Osteoblast (primary cell): ENCODE measurements at regions not wholly inside any gene's neighbourhood (a gene's known extent, or its start where the extent isn't known, plus 50 kb on each side); places are given as distances from the start of the nearest gene placed in this dataset.

Source experiments
- DNase-seq: peaks from one replicate; pipeline ENCODE4 v3.0.0; 2011; ENCODE audit warnings: low spot score, mixed read lengths; ENCODE audit not compliant: insufficient read length; ENCODE audit errors: missing footprints
- H2AFZ ChIP-seq: 2 replicates; pipeline ENCODE4 v1.6.0; 2011; ENCODE audit warnings: mild to moderate bottlenecking, low read length
- H3K27ac ChIP-seq: 2 replicates; pipeline ENCODE4 v1.5.1; 2011; ENCODE audit warnings: mild to moderate bottlenecking, low read depth, low read length, moderate library complexity
- H3K27me3 ChIP-seq: 2 replicates; pipeline ENCODE4 v1.6.0; 2012; ENCODE audit warnings: mild to moderate bottlenecking, control low read depth, inconsistent platforms, low read length, moderate library complexity; ENCODE audit not compliant: insufficient read depth
- H3K36me3 ChIP-seq: 2 replicates; pipeline ENCODE4 v1.5.1; 2011; ENCODE audit warnings: mild to moderate bottlenecking, low read length, control low read depth, moderate library complexity; ENCODE audit not compliant: insufficient read depth
- H3K4me1 ChIP-seq: 2 replicates; pipeline ENCODE4 v1.5.1; 2011; ENCODE audit warnings: mild to moderate bottlenecking, low read length, control low read depth, moderate library complexity; ENCODE audit not compliant: insufficient read depth
- H3K4me2 ChIP-seq: 2 replicates; pipeline ENCODE4 v1.6.0; 2011; ENCODE audit warnings: mild to moderate bottlenecking, low read length; ENCODE audit not compliant: insufficient read depth
- H3K4me3 ChIP-seq: fragments of 200-600 bp; sonication (generic); 3 replicates; pipeline ENCODE4 v1.5.1; 2012; ENCODE audit warnings: mild to moderate bottlenecking, low read length, inconsistent platforms; ENCODE audit not compliant: insufficient read depth
- H3K79me2 ChIP-seq: 2 replicates; pipeline ENCODE4 v1.6.0; 2012; ENCODE audit warnings: mild to moderate bottlenecking, low read length, control low read depth, inconsistent platforms; ENCODE audit not compliant: insufficient read depth
- H3K9me3 ChIP-seq: 2 replicates; pipeline ENCODE4 v1.5.1; 2011; ENCODE audit warnings: low read depth, low read length, control low read depth
- H4K20me1 ChIP-seq: 2 replicates; pipeline ENCODE4 v1.6.0; 2012; ENCODE audit warnings: mild to moderate bottlenecking, low read length, control low read depth; ENCODE audit not compliant: insufficient read depth
- TF ChIP-seq, protein P1 (sequence below): IDR thresholded peaks from 2 replicates; pipeline ENCODE4 v1.5.1; 2011; ENCODE audit warnings: mild to moderate bottlenecking, low read depth, low read length, moderate library complexity; ENCODE audit errors: extremely low read depth

DNA sequence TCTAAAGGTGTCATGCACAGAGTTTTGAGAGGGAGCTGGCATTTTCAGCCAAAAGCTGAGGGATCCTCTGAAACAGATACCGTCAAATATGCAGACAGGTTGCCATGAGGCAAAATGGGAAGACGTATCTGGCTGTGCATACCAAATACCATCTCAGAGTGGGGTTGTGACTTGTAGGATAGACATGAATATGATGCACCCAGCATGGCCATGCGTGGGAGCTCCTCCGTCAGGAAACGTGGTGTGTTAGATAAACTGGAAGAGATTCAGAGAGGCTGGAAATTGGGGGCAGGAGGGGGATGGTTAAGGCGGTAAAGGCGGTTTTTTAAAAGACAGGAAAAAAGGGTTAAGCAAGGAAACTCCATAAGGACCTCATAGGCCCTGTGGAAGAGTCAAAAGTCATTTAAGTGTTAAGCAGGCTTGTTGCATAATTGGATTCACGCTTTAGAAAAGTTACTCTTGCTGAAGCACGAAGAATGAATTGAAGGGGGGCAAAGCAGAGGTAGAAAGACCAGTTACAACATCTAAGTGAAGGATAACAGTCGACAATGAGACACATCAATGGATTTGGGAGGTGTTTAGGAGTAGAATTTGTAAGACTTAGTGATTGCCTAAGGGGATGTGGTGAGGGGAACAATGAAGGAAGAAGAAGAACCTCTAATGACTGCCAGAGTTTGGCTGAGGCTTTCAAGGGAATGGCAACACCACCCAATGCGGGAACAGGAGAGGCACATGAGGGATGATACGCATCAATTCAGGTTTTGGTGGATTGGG is 139.6 kb upstream of the CTAGE1 start:
- Histone ChIP-seq H3K79me2 (no peaks in the 10 kb centered on the region), H3K27ac (peak overlapping the region; percentile 77), H3K27me3 (no peaks in the 10 kb centered on the region), H3K9me3 (no peaks in the 10 kb centered on the region), H3K4me2 (peak overlapping the region; percentile 36), H2AFZ (no peak overlapping the region), H4K20me1 (no peaks in the 10 kb centered on the region), H3K4me1 (peaks cover 34% of the 10 kb centered on the region), H3K4me3 (peak overlapping the region; percentile 15), H3K36me3 (no peaks in the 10 kb centered on the region)
- DNase-seq = peak; percentile 49
- TF ChIP-seq, protein P1, sequence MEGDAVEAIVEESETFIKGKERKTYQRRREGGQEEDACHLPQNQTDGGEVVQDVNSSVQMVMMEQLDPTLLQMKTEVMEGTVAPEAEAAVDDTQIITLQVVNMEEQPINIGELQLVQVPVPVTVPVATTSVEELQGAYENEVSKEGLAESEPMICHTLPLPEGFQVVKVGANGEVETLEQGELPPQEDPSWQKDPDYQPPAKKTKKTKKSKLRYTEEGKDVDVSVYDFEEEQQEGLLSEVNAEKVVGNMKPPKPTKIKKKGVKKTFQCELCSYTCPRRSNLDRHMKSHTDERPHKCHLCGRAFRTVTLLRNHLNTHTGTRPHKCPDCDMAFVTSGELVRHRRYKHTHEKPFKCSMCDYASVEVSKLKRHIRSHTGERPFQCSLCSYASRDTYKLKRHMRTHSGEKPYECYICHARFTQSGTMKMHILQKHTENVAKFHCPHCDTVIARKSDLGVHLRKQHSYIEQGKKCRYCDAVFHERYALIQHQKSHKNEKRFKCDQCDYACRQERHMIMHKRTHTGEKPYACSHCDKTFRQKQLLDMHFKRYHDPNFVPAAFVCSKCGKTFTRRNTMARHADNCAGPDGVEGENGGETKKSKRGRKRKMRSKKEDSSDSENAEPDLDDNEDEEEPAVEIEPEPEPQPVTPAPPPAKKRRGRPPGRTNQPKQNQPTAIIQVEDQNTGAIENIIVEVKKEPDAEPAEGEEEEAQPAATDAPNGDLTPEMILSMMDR = no peak

DNA sequence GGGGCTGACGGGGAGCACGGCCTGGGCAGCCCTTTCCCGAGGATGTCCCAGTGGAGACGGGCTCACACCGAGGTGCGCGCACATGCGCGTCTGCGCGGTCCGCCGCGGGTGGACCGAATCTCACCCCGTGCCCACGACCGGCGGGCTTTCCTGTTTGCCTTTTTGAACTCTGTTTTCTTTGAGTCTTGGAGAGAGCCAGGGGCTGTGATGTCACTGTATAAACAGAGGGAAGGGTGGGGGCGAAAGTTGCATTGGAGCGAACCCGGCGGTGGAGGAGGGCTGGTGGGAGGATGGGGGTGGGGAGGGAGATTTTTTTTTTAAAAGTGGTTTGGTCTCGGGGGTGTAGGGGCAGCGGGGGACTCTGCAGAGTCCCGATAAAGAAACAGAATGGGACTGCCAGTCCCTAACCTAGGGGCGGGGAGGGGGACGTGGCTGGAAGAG is 141.2 kb upstream of the CTAGE1 start:
- Histone ChIP-seq H3K4me3 (peak overlapping the region; percentile 70), H3K27ac (peak overlapping the region; percentile 94), H3K27me3 (no peaks in the 10 kb centered on the region), H3K4me2 (peak overlapping the region; percentile 87), H2AFZ (no peak overlapping the region), H3K36me3 (no peaks in the 10 kb centered on the region), H3K9me3 (no peaks in the 10 kb centered on the region), H4K20me1 (no peaks in the 10 kb centered on the region), H3K79me2 (no peaks in the 10 kb centered on the region), H3K4me1 (peaks cover 43% of the 10 kb centered on the region)
- peak; percentile 92 for DNase-seq
- TF ChIP-seq, protein P1 = no peak

DNA sequence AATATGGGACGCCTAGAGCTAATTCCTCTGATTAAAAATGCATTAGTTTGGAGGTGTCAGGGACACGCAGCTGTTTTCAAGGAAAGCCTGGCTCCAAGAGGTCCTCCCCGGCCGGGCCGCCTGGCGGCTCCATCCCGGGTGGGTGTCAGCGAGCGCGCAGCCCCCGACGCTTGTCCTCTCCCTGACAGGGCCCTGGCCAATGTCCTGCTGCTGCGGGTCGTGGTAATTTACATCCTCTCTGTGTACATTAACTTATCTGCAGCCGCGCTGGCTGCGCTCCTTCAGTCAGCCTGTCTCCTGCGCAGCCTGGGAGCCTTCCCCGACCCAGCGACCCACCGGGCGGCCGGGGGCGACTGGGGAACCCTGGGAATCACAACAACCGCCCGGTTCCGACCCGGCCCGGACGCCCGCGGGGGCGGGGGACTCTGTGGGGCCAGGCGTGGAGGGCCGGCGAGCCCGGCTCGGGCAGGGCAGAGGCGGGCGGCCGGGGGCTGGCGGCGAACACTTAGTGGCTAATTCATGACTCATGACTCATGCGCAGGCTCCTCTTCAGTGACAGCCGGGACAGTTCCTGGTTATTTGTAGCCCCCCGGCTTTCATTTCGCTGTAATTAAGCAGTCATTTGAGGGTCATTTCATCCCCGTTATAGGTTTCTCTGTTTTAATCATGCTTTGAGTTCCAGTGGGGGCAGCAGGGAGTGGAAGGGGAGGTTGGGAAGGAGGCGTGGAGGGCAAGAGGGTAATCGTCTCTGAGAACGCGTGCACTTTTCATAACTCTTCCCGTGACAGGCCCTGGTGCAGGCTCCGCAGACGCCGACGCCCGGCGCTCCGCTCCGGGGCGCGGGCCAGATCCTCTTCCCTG is 141.9 kb upstream of the CTAGE1 start:
- H3K4me3 ChIP-seq = peak overlapping the region; percentile 70
- H3K4me2 ChIP-seq = peak overlapping the region; percentile 87
- peak; percentile 91 for DNase-seq
- no peaks in the 10 kb centered on the region for H3K27me3 ChIP-seq
- H4K20me1 ChIP-seq = no peaks in the 10 kb centered on the region
- H3K36me3 ChIP-seq = no peaks in the 10 kb centered on the region
- peak overlapping the region; percentile 64 for H2AFZ ChIP-seq
- no peaks in the 10 kb centered on the region for H3K9me3 ChIP-seq
- peak overlapping the region; percentile 94 for H3K27ac ChIP-seq
- TF ChIP-seq, protein P1 = peak; percentile 7
- peaks cover 47% of the 10 kb centered on the region for H3K4me1 ChIP-seq
- no peaks in the 10 kb centered on the region for H3K79me2 ChIP-seq

DNA sequence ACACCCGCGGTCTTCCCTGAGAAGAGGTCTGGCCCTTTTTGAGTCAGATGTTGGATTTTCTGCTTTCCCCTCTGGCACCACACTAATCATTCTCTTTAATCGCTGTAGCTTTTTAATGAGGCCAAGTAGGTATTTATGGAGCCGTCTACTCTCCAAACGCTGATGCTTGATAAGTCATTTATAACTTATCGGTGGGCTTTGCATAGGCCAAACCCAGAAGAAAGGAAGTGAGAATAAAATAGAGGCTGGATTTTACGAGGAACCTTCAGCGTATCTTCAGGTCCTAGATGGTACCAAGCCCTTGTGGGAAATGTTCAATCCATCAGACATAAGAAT is 142.5 kb upstream of the CTAGE1 start:
- DNase-seq = no peak
- peak overlapping the region; percentile 70 for H3K4me3 ChIP-seq
- H3K9me3 ChIP-seq = no peaks in the 10 kb centered on the region
- H2AFZ ChIP-seq = no peak overlapping the region
- peaks cover 47% of the 10 kb centered on the region for H3K4me1 ChIP-seq
- H4K20me1 ChIP-seq = no peaks in the 10 kb centered on the region
- no peaks in the 10 kb centered on the region for H3K79me2 ChIP-seq
- H3K4me2 ChIP-seq = peak overlapping the region; percentile 87
- H3K36me3 ChIP-seq = no peaks in the 10 kb centered on the region
- TF ChIP-seq, protein P1 = no peak
- H3K27ac ChIP-seq = peak overlapping the region; percentile 94
- H3K27me3 ChIP-seq = no peaks in the 10 kb centered on the region
